GM10248 (cell line): ENCODE measurements at regions not wholly inside any gene's neighbourhood (a gene's known extent, or its start where the extent isn't known, plus 50 kb on each side); places are given as distances from the start of the nearest gene placed in this dataset.

Experiments
- CTCF ChIA-PET: fragments of 300-600 bp; sonication (Branson Sonifier 250); formaldehyde crosslinking; extraction: SDS; loops from one replicate; lab custom pipeline; 2021; ENCODE audit warnings: antibody characterized with exemption; lab: Yijun Ruan, JAX
- POLR2A ChIA-PET: fragments of 350-650 bp; sonication (Branson Sonifier 250); formaldehyde crosslinking; extraction: SDS; loops from one replicate; lab custom pipeline; 2020; ENCODE audit warnings: antibody characterized with exemption; lab: Yijun Ruan, JAX
- DNase-seq: peaks from one replicate; pipeline ENCODE4 v3.0.0; 2012; ENCODE audit errors: extremely low spot score
- CTCF ChIP-seq: IDR thresholded peaks from 2 replicates; pipeline ENCODE4 v1.5.1; 2012; ENCODE audit warnings: mild to moderate bottlenecking, low read depth; ENCODE audit errors: extremely low read depth, missing control alignments, control extremely low read depth

- ChIA-PET CTCF (no interaction called here), POLR2A (no interaction called here)
- TF ChIP-seq CTCF: no peak
- no peak for DNase-seq
These were observed 430.1 kb upstream of the JAG1 start for GRCh38 chr20:11103866-11104265.

GRCh38 chr20:11108102-11108810 is 434.5 kb upstream of the JAG1 start:
- ChIA-PET POLR2A (no interaction called here), CTCF (no interaction called here)
- no peak for DNase-seq
- no peak for TF ChIP-seq CTCF

- CTCF ChIA-PET: interaction anchor here (0.8 kb wide), 1 partner anchor 14 kb away, joined by 3 read pairs; no protein-coding TSS in a partner anchor
- POLR2A ChIA-PET: interaction anchor here (0.6 kb wide), 1 partner anchor 215 kb away, joined by 3 read pairs; no protein-coding TSS in a partner anchor
- DNase-seq: no peak
- no peak for TF ChIP-seq CTCF
These were observed 436.7 kb upstream of the JAG1 start for GRCh38 chr20:11110535-11110934.

- POLR2A ChIA-PET: no interaction called here
These were observed 437.4 kb upstream of the JAG1 start for GRCh38 chr20:11111191-11111590.

GRCh38 chr20:11112832-11113231 is 439.0 kb upstream of the JAG1 start:
- TF ChIP-seq CTCF: no peak
- ChIA-PET CTCF (no interaction called here), POLR2A (no interaction called here)
- DNase-seq: no peak

More at GRCh38 chr20:11111191-11111590, 437.4 kb upstream of the JAG1 start:
- CTCF ChIA-PET: no interaction called here
- DNase-seq: no peak
- no peak for TF ChIP-seq CTCF

GRCh38 chr20:11114382-11114781 is 440.6 kb upstream of the JAG1 start:
- ChIA-PET CTCF (interaction anchor here (1.0 kb wide), 1 partner anchor 42 kb away, joined by 3 read pairs; no protein-coding TSS in a partner anchor), POLR2A (no interaction called here)
- DNase-seq: no peak
- TF ChIP-seq CTCF: no peak
